Adrenal gland (tissue), 5 donors: ENCODE measurements at regions not wholly inside any gene's neighbourhood (a gene's known extent, or its start where the extent isn't known, plus 50 kb on each side); places are given as distances from the start of the nearest gene placed in this dataset.

ENCODE experiments used
- POLR2A ChIP-seq, 2 donors: fragments of 450-650 bp; IDR thresholded peaks; one replicate each; pipeline ENCODE4 v1.6.1; 2017; ENCODE audit warnings: antibody characterized with exemption in 2 of 2, mild to moderate bottlenecking in 2 of 2, moderate library complexity in 1 of 2
- TF ChIP-seq, protein P1 (sequence below), 6 experiments: fragments of 450-650 bp in 4 of 6; fragments of 200-600 bp in 2 of 6; sonication (generic) in 1 of 6; IDR thresholded peaks; 1 replicate in 5 of 6; 2 replicates in 1 of 6; pipeline versions ENCODE4 v1.5.1 to v1.8.0; 2016 to 2021; ENCODE audit warnings: antibody characterized with exemption in 6 of 6, mild to moderate bottlenecking in 2 of 6, moderate library complexity in 1 of 6
- donor health status: DM: no; HTN: no; CAD: no.

DNA sequence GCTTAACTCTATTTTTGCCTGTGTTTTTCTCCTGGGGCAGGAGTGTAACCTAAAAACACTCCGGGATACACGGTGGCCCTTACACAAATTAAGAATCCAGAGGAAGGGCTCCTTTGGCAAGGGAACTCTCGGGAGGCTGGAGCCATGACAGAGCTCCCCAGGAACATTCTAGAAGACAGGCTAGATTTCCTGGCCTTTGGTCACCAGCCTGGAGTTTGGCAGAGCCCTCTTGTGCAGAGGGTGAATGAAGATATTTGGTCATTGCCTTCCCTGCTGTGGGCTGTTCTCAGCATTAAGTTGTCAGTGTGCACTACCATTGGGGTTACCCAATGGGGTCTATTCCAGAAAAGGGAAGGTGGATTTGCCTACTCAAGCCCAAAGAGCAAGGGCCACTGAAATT is 53.8 kb upstream of the LNX1 start:
- TF ChIP-seq, protein P1, sequence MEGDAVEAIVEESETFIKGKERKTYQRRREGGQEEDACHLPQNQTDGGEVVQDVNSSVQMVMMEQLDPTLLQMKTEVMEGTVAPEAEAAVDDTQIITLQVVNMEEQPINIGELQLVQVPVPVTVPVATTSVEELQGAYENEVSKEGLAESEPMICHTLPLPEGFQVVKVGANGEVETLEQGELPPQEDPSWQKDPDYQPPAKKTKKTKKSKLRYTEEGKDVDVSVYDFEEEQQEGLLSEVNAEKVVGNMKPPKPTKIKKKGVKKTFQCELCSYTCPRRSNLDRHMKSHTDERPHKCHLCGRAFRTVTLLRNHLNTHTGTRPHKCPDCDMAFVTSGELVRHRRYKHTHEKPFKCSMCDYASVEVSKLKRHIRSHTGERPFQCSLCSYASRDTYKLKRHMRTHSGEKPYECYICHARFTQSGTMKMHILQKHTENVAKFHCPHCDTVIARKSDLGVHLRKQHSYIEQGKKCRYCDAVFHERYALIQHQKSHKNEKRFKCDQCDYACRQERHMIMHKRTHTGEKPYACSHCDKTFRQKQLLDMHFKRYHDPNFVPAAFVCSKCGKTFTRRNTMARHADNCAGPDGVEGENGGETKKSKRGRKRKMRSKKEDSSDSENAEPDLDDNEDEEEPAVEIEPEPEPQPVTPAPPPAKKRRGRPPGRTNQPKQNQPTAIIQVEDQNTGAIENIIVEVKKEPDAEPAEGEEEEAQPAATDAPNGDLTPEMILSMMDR (IDR thresholded peaks at IDR 0.05): no peak
- no peak for TF ChIP-seq POLR2A (IDR thresholded peaks at IDR 0.05)
